ENCODE measurements at regions not wholly inside any gene's neighbourhood (a gene's known extent, or its start where the extent isn't known, plus 50 kb on each side); places are given as distances from the start of the nearest gene placed in this dataset.

- ATAC-seq (ENCODE audit: low read depth) (no peak), DNase-seq (no peak)
- H3K56ac ChIP-seq (ENCODE audit: extremely low read depth, insufficient read depth, low read length): no peak overlapping the region
- no peak overlapping the region for H3K4me3 ChIP-seq (ENCODE audit: insufficient read depth, low read depth, low read length)
- H2BK20ac ChIP-seq (ENCODE audit: low read depth, low read length): no peak overlapping the region
- H3K27me3 ChIP-seq (ENCODE audit: control insufficient read depth, insufficient read depth, low read length): no peaks in the 10 kb centered on the region
- no peaks in the 10 kb centered on the region for H4K20me1 ChIP-seq (ENCODE audit: insufficient read depth, low read length)
- H2AK9ac ChIP-seq (replicated peaks; ENCODE audit: low read depth, low read length, poor library complexity): no peak overlapping the region
- ChIA-PET CTCF (no interaction called here), POLR2A (ENCODE audit: unreplicated experiment) (no interaction called here)
- H3K9ac ChIP-seq (ENCODE audit: low read depth, low read length): no peak overlapping the region
- H2BK15ac ChIP-seq (ENCODE audit: low read depth, low read length): no peak overlapping the region
- H3K27ac ChIP-seq (ENCODE audit: insufficient read depth, low read length): no peak overlapping the region
- no peak overlapping the region for H2AK5ac ChIP-seq (ENCODE audit: low read depth, low read length)
- H2BK120ac ChIP-seq (ENCODE audit: low read depth, low read length): no peak overlapping the region
- TF ChIP-seq FOS (IDR thresholded peaks at IDR 0.05; ENCODE audit: low read depth, low read length): no peak
- no peak for TF ChIP-seq RFX5 (IDR thresholded peaks at IDR 0.05; ENCODE audit: low read depth, low read length)
- no peak for TF ChIP-seq CEBPB (IDR thresholded peaks at IDR 0.05; ENCODE audit: low read depth, low read length)
- TF ChIP-seq MAFK (IDR thresholded peaks at IDR 0.05; ENCODE audit: low read depth, low read length): no peak
- TF ChIP-seq RAD21 (IDR thresholded peaks at IDR 0.05; ENCODE audit: low read length): no peak
- TF ChIP-seq MAZ (IDR thresholded peaks at IDR 0.05; ENCODE audit: borderline replicate concordance, low read depth, low read length): no peak
- no peak for TF ChIP-seq SMC3 (IDR thresholded peaks at IDR 0.05; ENCODE audit: low read depth, low read length)
- TF ChIP-seq USF2 (IDR thresholded peaks at IDR 0.05; ENCODE audit: low read depth, low read length): no peak
- TF ChIP-seq MXI1 (IDR thresholded peaks at IDR 0.05; ENCODE audit: borderline replicate concordance, low read depth, low read length): no peak
- TF ChIP-seq BHLHE40 (IDR thresholded peaks at IDR 0.05; ENCODE audit: low read depth, low read length): no peak
- TF ChIP-seq RCOR1 (IDR thresholded peaks at IDR 0.05; ENCODE audit: insufficient replicate concordance, low read length): no peak
- TF ChIP-seq CTCF (conservative IDR thresholded peaks at IDR 0.05; ENCODE audit: low read depth, low read length): no peak
- TF ChIP-seq ELK1 (IDR thresholded peaks at IDR 0.05; ENCODE audit: borderline replicate concordance, low read depth, low read length): no peak
- no peak for TF ChIP-seq POLR2A (IDR thresholded peaks at IDR 0.05; ENCODE audit: low read depth, low read length)
- no peak for TF ChIP-seq NFE2L2 (IDR thresholded peaks at IDR 0.05; ENCODE audit: low read depth, low read length)
- no peak for TF ChIP-seq CHD1 (IDR thresholded peaks at IDR 0.05; ENCODE audit: low read depth, low read length)
- H3K23ac ChIP-seq (ENCODE audit: low read depth, low read length): no peak overlapping the region
- no peaks in the 10 kb centered on the region for H3K79me1 ChIP-seq (ENCODE audit: low read depth in 1 of 2, low read length in 2 of 2)
- H3K9me3 ChIP-seq (ENCODE audit: control insufficient read depth, insufficient read depth, low read length): peaks cover 8% of the 10 kb centered on the region
- no peaks in the 10 kb centered on the region for H3K4me1 ChIP-seq (ENCODE audit: control insufficient read depth, insufficient read depth, low read length)
- H3K18ac ChIP-seq (ENCODE audit: low read depth, low read length): no peak overlapping the region
- intact Hi-C loops (cut with micrococcal nuclease) (no loop called here), dilution Hi-C loops (cut with HindIII; ENCODE audit: low sequenced_read_pairs, unreplicated experiment) (no loop called here), in situ Hi-C loops (cut with MboI; ENCODE audit: low sequenced_read_pairs) (no loop called here)
- H3K9me1 ChIP-seq (ENCODE audit: insufficient read depth, low read length): no peaks in the 10 kb centered on the region
- H3K14ac ChIP-seq (replicated peaks; ENCODE audit: low read depth, low read length): no peak overlapping the region
- BruUV-seq (replicated peaks): no TSS peak
- no peak overlapping the region for H2BK5ac ChIP-seq (ENCODE audit: low read depth, low read length, poor library complexity, severe bottlenecking)
- H3K4ac ChIP-seq (ENCODE audit: low read depth, low read length): no peak overlapping the region
- no peak overlapping the region for H4K91ac ChIP-seq (ENCODE audit: insufficient read depth, low read depth, low read length)
- H4K5ac ChIP-seq (ENCODE audit: low read depth, low read length): no peak overlapping the region
- H2AFZ ChIP-seq (replicated peaks; ENCODE audit: low read length, poor library complexity): no peak overlapping the region
- H3K4me2 ChIP-seq (ENCODE audit: low read depth, low read length): no peak overlapping the region
- H4K8ac ChIP-seq (ENCODE audit: low read depth in 2 of 2, low read length in 2 of 2): no peak overlapping the region
- no peaks in the 10 kb centered on the region for H3K36me3 ChIP-seq (ENCODE audit: control insufficient read depth, insufficient read depth, low read length)
Measured at GRCh38 chr20:29790510-29790909, 1467.0 kb upstream of the DEFB115 start.

Data from IMR-90 (cell line).